Activated CD8-positive, alpha-beta T cell treated with anti-CD3 and anti-CD28 coated beads for 36 hours (primary cell): ENCODE measurements at regions not wholly inside any gene's neighbourhood (a gene's known extent, or its start where the extent isn't known, plus 50 kb on each side); places are given as distances from the start of the nearest gene placed in this dataset.

ENCODE experiments used
- ATAC-seq: fragments of 200-7000 bp; cut with Tn5 transposase; one replicate; pipeline ENCODE4 v1.10.0; 2021; ENCODE audit warnings: mild to moderate bottlenecking, moderate library complexity
- CTCF ChIA-PET: fragments of 350-600 bp; sonication (Branson Sonifier 250); formaldehyde crosslinking; loops from one replicate; lab custom pipeline; 2021; ENCODE audit warnings: antibody characterized with exemption; lab: Charles Lee
- POLR2A ChIA-PET: fragments of 350-600 bp; sonication (Branson Sonifier 250); formaldehyde crosslinking; loops from one replicate; lab custom pipeline; 2021; ENCODE audit warnings: antibody characterized with exemption; lab: Charles Lee
- DNase-seq: peaks from one replicate; pipeline ENCODE4 v3.0.0-alpha.2; 2020
- H3K27ac Mint-ChIP-seq: one replicate; pipeline ENCODE4 v1.8.0; 2021; ENCODE audit warnings: mild to moderate bottlenecking, mixed read lengths
- H3K27me3 Mint-ChIP-seq: one replicate; pipeline ENCODE4 v1.8.0; 2021; ENCODE audit warnings: mixed read lengths
- H3K36me3 Mint-ChIP-seq: one replicate; pipeline ENCODE4 v1.8.0; 2021; ENCODE audit warnings: low read depth, mixed read lengths
- H3K4me1 Mint-ChIP-seq: one replicate; pipeline ENCODE4 v1.8.0; 2021; ENCODE audit warnings: low read depth, mixed read lengths
- H3K4me3 Mint-ChIP-seq: one replicate; pipeline ENCODE4 v1.8.0; 2021; ENCODE audit warnings: mild to moderate bottlenecking, moderate library complexity, mixed read lengths
- H3K9me3 Mint-ChIP-seq: one replicate; pipeline ENCODE4 v1.8.0; 2021; ENCODE audit warnings: mixed read lengths
- CTCF ChIP-seq: fragments of 200-600 bp; IDR thresholded peaks from one replicate; pipeline ENCODE4 v1.8.0; 2022; ENCODE audit warnings: antibody characterized with exemption, mild to moderate bottlenecking
- intact Hi-C: fragments of 100-400 bp; cut with micrococcal nuclease; formaldehyde crosslinking; loops from one replicate; pipeline ENCODE4 v1.10.0; 2022

GRCh38 chr20:58005581-58006345, 222.7 kb downstream of the ANKRD60 start:
- intact Hi-C loops: no loop called here
- no peak overlapping the region for H3K4me3 Mint-ChIP-seq
- H3K36me3 Mint-ChIP-seq: no peaks in the 10 kb centered on the region
- ATAC-seq (no peak), DNase-seq (no peak)
- H3K27me3 Mint-ChIP-seq: peaks cover 2% of the 10 kb centered on the region
- POLR2A ChIA-PET: no interaction called here
- CTCF ChIA-PET: no interaction called here
- no peak overlapping the region for H3K27ac Mint-ChIP-seq
- H3K4me1 Mint-ChIP-seq: no peaks in the 10 kb centered on the region
- no peak for TF ChIP-seq CTCF
- no peaks in the 10 kb centered on the region for H3K9me3 Mint-ChIP-seq

- ChIA-PET CTCF (no interaction called here), POLR2A (no interaction called here)
- H3K36me3 Mint-ChIP-seq: no peaks in the 10 kb centered on the region
- H3K27me3 Mint-ChIP-seq: peaks cover 2% of the 10 kb centered on the region
- DNase-seq (no peak), ATAC-seq (no peak)
- no peak for TF ChIP-seq CTCF
- no peak overlapping the region for H3K27ac Mint-ChIP-seq
- no peak overlapping the region for H3K4me3 Mint-ChIP-seq
- intact Hi-C loops: no loop called here
- no peaks in the 10 kb centered on the region for H3K4me1 Mint-ChIP-seq
- H3K9me3 Mint-ChIP-seq: no peaks in the 10 kb centered on the region
Measured at GRCh38 chr20:58004900-58005299, 223.6 kb downstream of the ANKRD60 start.

GRCh38 chr20:58004146-58004545, 224.3 kb downstream of the ANKRD60 start:
- H3K4me3 Mint-ChIP-seq: no peak overlapping the region
- CTCF ChIA-PET: no interaction called here
- H3K36me3 Mint-ChIP-seq: no peaks in the 10 kb centered on the region
- H3K27me3 Mint-ChIP-seq: peaks cover 7% of the 10 kb centered on the region
- POLR2A ChIA-PET: no interaction called here
- H3K9me3 Mint-ChIP-seq: no peaks in the 10 kb centered on the region
- DNase-seq (no peak), ATAC-seq (no peak)
- no peak for TF ChIP-seq CTCF
- intact Hi-C loops: no loop called here
- no peak overlapping the region for H3K27ac Mint-ChIP-seq
- peaks cover 5% of the 10 kb centered on the region for H3K4me1 Mint-ChIP-seq

GRCh38 chr20:58003525-58003924, 224.9 kb downstream of the ANKRD60 start:
- no peak overlapping the region for H3K4me3 Mint-ChIP-seq
- intact Hi-C loops: no loop called here
- ChIA-PET POLR2A (no interaction called here), CTCF (no interaction called here)
- DNase-seq: no peak
- peaks cover 9% of the 10 kb centered on the region for H3K4me1 Mint-ChIP-seq
- no peak for TF ChIP-seq CTCF
- H3K27ac Mint-ChIP-seq: no peak overlapping the region
- H3K9me3 Mint-ChIP-seq: no peaks in the 10 kb centered on the region
- H3K27me3 Mint-ChIP-seq: peaks cover 11% of the 10 kb centered on the region
- no peak for ATAC-seq
- H3K36me3 Mint-ChIP-seq: no peaks in the 10 kb centered on the region

GRCh38 chr20:58002901-58003300, 225.6 kb downstream of the ANKRD60 start:
- Mint-ChIP-seq H3K27me3 (peaks cover 13% of the 10 kb centered on the region), H3K4me1 (peaks cover 9% of the 10 kb centered on the region), H3K27ac (no peak overlapping the region), H3K9me3 (no peaks in the 10 kb centered on the region), H3K4me3 (no peak overlapping the region), H3K36me3 (no peaks in the 10 kb centered on the region)
- ATAC-seq (no peak), DNase-seq (no peak)
- CTCF ChIA-PET: no interaction called here
- intact Hi-C loops: no loop called here
- POLR2A ChIA-PET: no interaction called here
- no peak for TF ChIP-seq CTCF
